ENCODE measurements at regions not wholly inside any gene's neighbourhood (a gene's known extent, or its start where the extent isn't known, plus 50 kb on each side); places are given as distances from the start of the nearest gene placed in this dataset.

GRCh38 chr9:129240581-129241211 is 62.6 kb upstream of the IER5L start:
- no peak for DNase-seq (ENCODE audit: low read depth)

DNA sequence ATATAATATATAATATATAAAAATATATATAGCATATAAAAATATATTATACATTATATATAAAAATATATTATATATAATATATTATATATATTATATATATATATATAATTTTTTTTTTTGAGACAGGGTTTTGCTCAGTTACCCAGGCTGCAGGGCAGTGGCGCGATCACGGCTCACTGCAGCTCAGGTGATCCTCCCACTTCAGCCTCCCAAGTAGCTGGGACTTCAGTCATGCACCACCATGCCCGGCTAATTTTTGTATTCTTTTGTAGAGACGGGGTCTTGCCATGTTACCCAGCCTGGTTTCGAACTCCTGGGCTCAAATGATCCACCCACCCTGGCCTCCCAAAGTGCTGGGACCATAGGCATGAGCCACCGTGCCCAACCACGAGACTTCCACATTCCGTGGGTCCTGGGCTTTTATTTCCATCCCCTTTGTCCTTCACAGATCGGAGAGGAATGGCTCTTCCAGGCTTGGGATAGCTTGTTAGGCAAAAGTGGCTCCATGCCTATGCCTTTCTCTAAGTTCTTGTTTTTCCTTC is 62.0 kb upstream of the IER5L start:
- no peak for DNase-seq (ENCODE audit: low read depth)

- DNase-seq (ENCODE audit: low read depth) = no peak
These were observed 59.7 kb upstream of the IER5L start for GRCh38 chr9:129237803-129238202.

GRCh38 chr9:129237164-129237611 is 59.1 kb upstream of the IER5L start:
- DNase-seq (ENCODE audit: low read depth) = no peak

GRCh38 chr9:129236441-129237145 is 58.5 kb upstream of the IER5L start:
- DNase-seq (ENCODE audit: low read depth) = no peak

DNA sequence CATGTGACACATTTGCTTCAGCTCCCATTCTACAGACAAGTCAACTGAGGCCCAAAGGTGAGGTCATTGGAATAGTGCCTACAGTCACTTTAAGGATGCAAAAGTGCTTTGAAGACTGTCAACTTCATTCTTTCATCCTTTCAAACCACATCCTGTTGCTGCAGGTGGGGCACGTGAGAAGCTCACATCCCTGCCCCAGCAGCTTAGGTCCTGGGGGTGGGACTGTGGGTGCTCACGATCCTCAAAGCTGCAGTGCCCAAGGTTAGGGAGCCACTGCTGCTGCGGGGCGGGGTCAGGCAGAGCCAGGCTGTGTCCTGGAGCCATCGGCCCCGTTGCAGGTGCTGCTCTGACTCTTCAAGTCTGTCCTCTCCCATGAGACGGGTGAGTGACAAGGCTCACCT is 57.9 kb upstream of the IER5L start:
- DNase-seq (ENCODE audit: low read depth) = no peak

- DNase-seq (ENCODE audit: low read depth) = no peak
These were observed 57.2 kb upstream of the IER5L start for GRCh38 chr9:129235041-129235930.

- DNase-seq (ENCODE audit: low read depth) = no peak
These were observed 56.4 kb upstream of the IER5L start for GRCh38 chr9:129234491-129234890.

- no peak for DNase-seq (ENCODE audit: low read depth)
These were observed 55.0 kb upstream of the IER5L start for GRCh38 chr9:129232839-129233591.

DNA sequence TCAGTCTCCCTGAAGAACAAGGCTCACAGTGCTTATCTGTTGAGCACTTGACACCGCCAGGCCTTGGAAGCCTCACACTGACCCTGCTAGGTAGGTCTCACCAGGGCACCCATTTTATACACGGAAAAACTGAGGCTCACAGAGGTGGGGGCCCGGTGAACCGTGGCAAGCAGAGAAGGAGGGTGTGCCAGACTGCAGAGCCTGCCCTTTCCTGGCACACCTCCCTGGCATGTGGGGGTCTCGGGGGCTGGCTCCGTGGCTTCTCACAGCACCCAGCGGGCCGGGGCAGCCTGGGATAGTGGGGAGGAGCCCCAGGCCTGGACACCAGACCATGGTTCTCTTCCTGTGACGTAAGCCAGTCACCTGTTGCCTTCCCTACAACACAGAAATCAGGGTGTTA is 53.7 kb upstream of the IER5L start:
- DNase-seq (ENCODE audit: low read depth) = no peak

DNA sequence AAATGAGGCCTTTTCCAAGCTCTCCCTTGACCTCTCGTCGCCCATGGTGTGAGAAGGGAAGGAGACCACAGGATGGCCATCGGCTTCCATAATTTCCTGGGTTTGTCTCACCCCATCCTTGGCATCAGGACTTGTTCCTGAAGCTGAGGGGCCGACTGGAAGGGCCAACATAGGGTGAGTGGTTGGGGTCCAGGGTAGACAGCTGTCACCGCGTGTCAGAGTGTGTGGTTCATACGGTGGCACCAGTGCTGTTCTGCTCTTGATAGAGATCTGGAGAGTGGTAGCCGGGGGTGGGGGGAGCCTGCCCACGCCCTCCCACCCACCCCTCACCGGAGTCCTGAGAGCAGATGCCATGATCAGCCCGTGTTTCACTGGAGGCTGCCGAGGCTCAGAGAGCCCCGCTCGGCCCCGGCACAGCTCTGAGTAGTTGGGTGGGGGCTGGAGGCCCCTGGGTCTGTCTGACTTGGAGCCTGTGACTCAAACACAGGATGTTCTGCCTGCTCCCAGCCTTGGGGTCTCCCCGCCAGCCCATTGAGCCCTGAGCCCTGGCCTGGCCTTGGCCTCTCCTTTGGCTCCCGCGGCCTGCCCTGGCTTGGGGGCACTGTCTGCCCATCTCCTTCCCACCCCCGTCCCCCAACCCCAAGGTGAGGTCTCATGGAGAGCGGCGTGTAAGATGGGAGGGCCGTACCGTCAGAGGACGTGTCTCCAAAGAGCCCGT is 53.1 kb upstream of the IER5L start:
- no peak for DNase-seq (ENCODE audit: low read depth)

DNA sequence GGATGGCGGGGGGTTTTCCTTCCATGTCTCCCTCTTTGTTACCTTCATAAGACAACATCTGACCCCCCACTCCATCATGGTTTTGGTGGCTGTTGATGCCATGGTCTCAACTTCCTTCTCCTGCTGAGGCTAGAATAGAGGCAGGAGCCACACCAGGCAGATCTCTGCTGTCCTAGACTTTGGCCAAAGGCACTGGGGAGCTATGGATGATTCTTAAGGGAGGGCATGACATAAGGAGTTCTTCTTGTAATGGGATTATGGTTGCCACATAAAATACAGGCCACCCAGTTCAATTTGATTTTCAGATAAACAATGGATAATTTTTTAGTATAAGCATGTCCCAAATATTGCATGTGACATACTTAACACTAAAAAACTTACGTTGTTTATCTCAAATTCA is 52.2 kb upstream of the IER5L start:
- no peak for DNase-seq (ENCODE audit: low read depth)
